Testis (tissue), 2 donors: ENCODE measurements at regions not wholly inside any gene's neighbourhood (a gene's known extent, or its start where the extent isn't known, plus 50 kb on each side); places are given as distances from the start of the nearest gene placed in this dataset.

Source experiments
- DNase-seq: peaks from one replicate; pipeline ENCODE4 v3.0.0-alpha.2; 2019
- H3K27ac ChIP-seq, 2 donors: fragments of 200-600 bp; sonication (generic); one replicate each; pipeline ENCODE4 v1.5.1; 2019
- H3K27me3 ChIP-seq: fragments of 200-600 bp; sonication (generic); one replicate; pipeline ENCODE4 v1.5.1; 2019
- H3K36me3 ChIP-seq: fragments of 200-600 bp; sonication (generic); one replicate; pipeline ENCODE4 v1.5.1; 2017; ENCODE audit warnings: low read depth; ENCODE audit errors: missing control alignments
- H3K4me1 ChIP-seq: fragments of 200-600 bp; sonication (generic); one replicate; pipeline ENCODE4 v1.5.1; 2019
- H3K4me3 ChIP-seq, 2 donors: fragments of 200-600 bp; sonication (generic); one replicate each; pipeline ENCODE4 v1.5.1; 2017 to 2019
- H3K9me3 ChIP-seq: fragments of 200-600 bp; sonication (generic); one replicate; pipeline ENCODE4 v1.5.1; 2017
- POLR2A ChIP-seq: fragments of 450-650 bp; IDR thresholded peaks from one replicate; pipeline ENCODE4 v1.6.1; 2017; ENCODE audit warnings: antibody characterized with exemption, mild to moderate bottlenecking, moderate library complexity
- WGBS, 2 donors: methylation state at CpG; one replicate each; pipeline ENCODE4 v1.1.5; 2018; 5-methylcytosine and 5-hydroxymethylcytosine counted together
- intact Hi-C: fragments of 100-400 bp; cut with DNase I; formaldehyde crosslinking; loops from one replicate; pipeline ENCODE4 v1.15.1; 2023; ENCODE audit warnings: low total_unique reads
- TF ChIP-seq, protein P1 (sequence below), 3 experiments: fragments of 450-650 bp in 2 of 3; fragments of 200-600 bp in 1 of 3; sonication (generic) in 1 of 3; IDR thresholded peaks; one replicate each; pipeline ENCODE4 v1.5.1; 2016 to 2019; ENCODE audit warnings: antibody characterized with exemption in 3 of 3, mild to moderate bottlenecking in 2 of 3, moderate library complexity in 1 of 3

DNA sequence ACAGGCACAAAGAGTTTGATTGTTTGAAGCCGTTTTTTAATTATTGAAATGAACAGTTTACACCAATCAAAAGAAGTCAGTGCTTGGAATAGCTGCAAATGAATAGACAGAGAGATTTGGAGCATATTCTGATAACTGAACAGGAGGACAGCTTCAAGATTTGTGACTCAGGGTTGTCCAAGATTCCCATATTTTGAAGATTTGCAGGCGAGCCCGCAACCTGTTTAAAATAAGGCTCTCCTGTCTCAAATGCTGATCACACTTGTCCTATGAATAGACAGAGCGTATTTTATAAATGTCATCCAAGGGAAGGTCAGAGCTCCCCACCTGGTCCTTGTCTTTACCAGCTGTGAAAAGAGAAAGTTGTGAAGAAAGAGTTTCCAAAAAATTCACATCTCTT lies 198.7 kb downstream of the RNF144A start:
- WGBS, 2 donors, result 91 to 92% methylated on average over 4 of the region's 4 CpGs
- H3K4me1 ChIP-seq, result no peaks in the 10 kb centered on the region
- intact Hi-C loops, result no loop called here
- H3K4me3 ChIP-seq, result no peak overlapping the region
- H3K27me3 ChIP-seq, result no peaks in the 10 kb centered on the region
- no peaks in the 10 kb centered on the region for H3K9me3 ChIP-seq
- no peak overlapping the region for H3K27ac ChIP-seq
- no peaks in the 10 kb centered on the region for H3K36me3 ChIP-seq
- TF ChIP-seq, protein P1, sequence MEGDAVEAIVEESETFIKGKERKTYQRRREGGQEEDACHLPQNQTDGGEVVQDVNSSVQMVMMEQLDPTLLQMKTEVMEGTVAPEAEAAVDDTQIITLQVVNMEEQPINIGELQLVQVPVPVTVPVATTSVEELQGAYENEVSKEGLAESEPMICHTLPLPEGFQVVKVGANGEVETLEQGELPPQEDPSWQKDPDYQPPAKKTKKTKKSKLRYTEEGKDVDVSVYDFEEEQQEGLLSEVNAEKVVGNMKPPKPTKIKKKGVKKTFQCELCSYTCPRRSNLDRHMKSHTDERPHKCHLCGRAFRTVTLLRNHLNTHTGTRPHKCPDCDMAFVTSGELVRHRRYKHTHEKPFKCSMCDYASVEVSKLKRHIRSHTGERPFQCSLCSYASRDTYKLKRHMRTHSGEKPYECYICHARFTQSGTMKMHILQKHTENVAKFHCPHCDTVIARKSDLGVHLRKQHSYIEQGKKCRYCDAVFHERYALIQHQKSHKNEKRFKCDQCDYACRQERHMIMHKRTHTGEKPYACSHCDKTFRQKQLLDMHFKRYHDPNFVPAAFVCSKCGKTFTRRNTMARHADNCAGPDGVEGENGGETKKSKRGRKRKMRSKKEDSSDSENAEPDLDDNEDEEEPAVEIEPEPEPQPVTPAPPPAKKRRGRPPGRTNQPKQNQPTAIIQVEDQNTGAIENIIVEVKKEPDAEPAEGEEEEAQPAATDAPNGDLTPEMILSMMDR (IDR thresholded peaks at IDR 0.05), result no peak
- no peak for TF ChIP-seq POLR2A
- no peak for DNase-seq

DNA sequence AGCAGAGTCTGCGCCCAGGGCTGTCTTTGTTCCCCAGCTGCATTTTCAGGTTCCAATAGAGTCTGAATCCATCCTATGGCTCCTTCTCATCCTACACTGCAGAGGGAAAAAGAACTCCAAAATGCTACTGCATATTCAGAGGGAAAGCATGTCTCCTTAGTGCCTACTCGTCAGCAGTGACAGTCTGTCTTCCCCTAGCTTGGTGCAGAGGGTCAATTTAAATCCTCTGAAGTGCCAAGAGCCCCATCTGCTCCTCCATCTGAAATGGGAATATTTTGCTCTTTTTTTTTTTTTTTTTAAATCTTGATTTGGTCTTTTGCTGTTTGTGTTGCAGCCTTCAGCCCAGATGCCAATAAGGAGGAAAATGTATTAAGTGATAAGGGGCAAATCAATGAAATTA lies 199.3 kb downstream of the RNF144A start:
- H3K9me3 ChIP-seq, result no peaks in the 10 kb centered on the region

DNA sequence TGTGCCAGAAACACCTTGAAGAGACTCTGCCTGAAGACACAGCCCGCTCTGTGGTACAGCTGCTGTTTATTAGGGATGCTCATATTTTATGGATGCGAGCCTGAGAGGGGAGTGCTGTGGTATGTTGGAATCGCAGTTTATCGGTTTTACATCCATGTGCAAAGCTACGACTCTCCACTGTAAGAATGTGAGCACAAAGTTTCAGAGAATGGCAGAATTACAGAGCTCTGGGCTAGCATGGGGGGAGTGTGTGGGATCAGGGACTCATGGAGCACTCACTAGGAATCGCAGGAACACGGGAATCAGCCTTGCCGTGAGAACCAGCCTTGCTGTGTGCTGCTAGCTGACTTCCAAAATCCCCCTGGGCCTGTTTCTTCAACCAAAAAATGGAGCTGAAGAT lies 199.9 kb downstream of the RNF144A start:
- Histone ChIP-seq H3K27me3 (no peaks in the 10 kb centered on the region), H3K4me1 (no peaks in the 10 kb centered on the region), H3K27ac (no peak overlapping the region), H3K36me3 (no peaks in the 10 kb centered on the region), H3K9me3 (no peaks in the 10 kb centered on the region), H3K4me3 (no peak overlapping the region)
- 92% methylated on average over 8 of the region's 8 CpGs for WGBS, 2 donors
- DNase-seq, result no peak
- TF ChIP-seq, protein P1 (IDR thresholded peaks at IDR 0.05), result no peak
- TF ChIP-seq POLR2A, result no peak
- intact Hi-C loops, result no loop called here

More for the DNA sequence above, 199.3 kb downstream of the RNF144A start:
- H3K4me1 ChIP-seq, result no peaks in the 10 kb centered on the region
- H3K4me3 ChIP-seq, result no peak overlapping the region
- no peak for TF ChIP-seq POLR2A
- TF ChIP-seq, protein P1 (IDR thresholded peaks at IDR 0.05), result no peak
- no peaks in the 10 kb centered on the region for H3K36me3 ChIP-seq
- DNase-seq, result no peak
- WGBS, 2 donors, result 88 to 96% methylated on average over 2 of the region's 2 CpGs
- H3K27me3 ChIP-seq, result no peaks in the 10 kb centered on the region
- intact Hi-C loops, result no loop called here
- H3K27ac ChIP-seq, result no peak overlapping the region

DNA sequence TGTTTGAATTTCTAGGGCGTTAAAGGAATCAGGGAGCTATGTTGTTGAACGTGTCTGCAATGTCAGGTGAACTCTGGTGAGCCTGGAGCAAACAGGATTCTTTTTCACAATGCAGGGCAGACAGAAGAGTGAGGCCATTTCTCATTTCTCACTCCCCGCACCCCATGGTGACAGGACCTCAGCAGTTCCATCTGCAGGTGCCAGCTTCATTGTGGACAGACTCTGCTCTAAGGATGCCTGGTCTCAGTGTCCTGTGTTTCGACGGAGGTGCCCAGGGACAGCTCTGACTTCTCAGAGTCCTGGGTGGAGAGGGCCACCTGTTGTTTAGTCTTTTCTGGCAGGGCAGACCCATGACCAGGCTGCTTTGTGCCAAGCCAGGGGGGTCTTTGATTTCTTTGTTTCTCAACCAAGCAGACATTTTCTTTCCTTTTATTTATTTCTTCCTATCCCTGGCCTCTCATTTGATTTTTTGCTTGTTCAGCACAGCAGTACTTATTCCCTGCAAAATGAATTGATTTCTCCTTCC lies 201.5 kb downstream of the RNF144A start:
- no peak for TF ChIP-seq POLR2A
- TF ChIP-seq, protein P1 (IDR thresholded peaks at IDR 0.05), result no peak
- no peak overlapping the region for H3K27ac ChIP-seq
- 86 to 89% methylated on average over 5 of the region's 5 CpGs for WGBS, 2 donors
- no peaks in the 10 kb centered on the region for H3K4me1 ChIP-seq
- no peak overlapping the region for H3K4me3 ChIP-seq
- H3K9me3 ChIP-seq, result no peaks in the 10 kb centered on the region
- DNase-seq, result no peak
- no peaks in the 10 kb centered on the region for H3K27me3 ChIP-seq
- no peaks in the 10 kb centered on the region for H3K36me3 ChIP-seq
- intact Hi-C loops, result no loop called here

DNA sequence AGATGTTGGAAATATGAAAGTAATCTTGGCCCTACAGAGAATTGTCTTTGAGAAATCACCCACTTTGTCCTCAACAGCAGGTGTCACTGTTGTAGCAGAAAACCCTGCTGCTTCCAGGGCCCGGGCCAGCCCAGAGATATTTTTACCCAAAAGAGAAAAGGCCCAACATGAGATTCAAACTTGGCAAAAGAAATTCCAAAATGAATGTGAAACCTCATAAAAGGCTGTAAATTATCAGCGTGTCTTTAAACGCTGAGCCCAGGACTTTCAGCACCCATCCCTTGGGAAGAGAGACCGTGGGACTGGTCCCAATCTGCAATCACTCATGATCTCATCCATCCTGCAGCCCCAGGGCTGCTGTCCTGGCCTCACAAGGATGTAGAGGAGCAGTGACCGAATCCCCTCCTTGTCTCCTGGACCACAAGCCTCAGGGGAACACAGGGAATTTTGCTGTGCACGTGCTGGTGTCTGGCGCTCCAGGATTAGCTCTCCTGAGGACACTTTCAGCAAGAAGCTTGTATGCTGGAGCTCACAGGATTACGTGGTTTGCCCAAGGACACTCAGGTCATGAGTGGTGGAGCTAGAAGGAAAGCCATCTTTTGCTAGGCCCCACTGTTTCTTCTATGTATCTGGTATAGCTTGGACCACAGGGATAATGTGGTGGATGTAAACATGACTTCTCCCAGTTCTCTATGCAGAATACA lies 202.1 kb downstream of the RNF144A start:
- no peak for TF ChIP-seq POLR2A
- TF ChIP-seq, protein P1 (IDR thresholded peaks at IDR 0.05), result peak; percentile 19 to 45 (median 37)
- H3K9me3 ChIP-seq, result no peaks in the 10 kb centered on the region
- intact Hi-C loops, result no loop called here
- WGBS, 2 donors, result 49 to 58% methylated on average over 7 to 8 of the region's 8 CpGs
- no peaks in the 10 kb centered on the region for H3K4me1 ChIP-seq
- H3K27ac ChIP-seq, result no peak overlapping the region
- H3K36me3 ChIP-seq, result no peaks in the 10 kb centered on the region
- H3K27me3 ChIP-seq, result no peaks in the 10 kb centered on the region
- H3K4me3 ChIP-seq, result no peak overlapping the region
- peak; percentile 50 for DNase-seq
